Myocyte (in vitro differentiated cells): ENCODE measurements at regions not wholly inside any gene's neighbourhood (a gene's known extent, or its start where the extent isn't known, plus 50 kb on each side); places are given as distances from the start of the nearest gene placed in this dataset.
"Not testable (repeated sequence)": the region's sequence is repeated elsewhere in the genome, so short reads cannot be mapped to it uniquely, and the experiment has no call there.

Experiments used
- DNase-seq: peaks from one replicate; pipeline ENCODE4 v3.0.0-alpha.2; 2012; ENCODE audit warnings: low read depth

DNA sequence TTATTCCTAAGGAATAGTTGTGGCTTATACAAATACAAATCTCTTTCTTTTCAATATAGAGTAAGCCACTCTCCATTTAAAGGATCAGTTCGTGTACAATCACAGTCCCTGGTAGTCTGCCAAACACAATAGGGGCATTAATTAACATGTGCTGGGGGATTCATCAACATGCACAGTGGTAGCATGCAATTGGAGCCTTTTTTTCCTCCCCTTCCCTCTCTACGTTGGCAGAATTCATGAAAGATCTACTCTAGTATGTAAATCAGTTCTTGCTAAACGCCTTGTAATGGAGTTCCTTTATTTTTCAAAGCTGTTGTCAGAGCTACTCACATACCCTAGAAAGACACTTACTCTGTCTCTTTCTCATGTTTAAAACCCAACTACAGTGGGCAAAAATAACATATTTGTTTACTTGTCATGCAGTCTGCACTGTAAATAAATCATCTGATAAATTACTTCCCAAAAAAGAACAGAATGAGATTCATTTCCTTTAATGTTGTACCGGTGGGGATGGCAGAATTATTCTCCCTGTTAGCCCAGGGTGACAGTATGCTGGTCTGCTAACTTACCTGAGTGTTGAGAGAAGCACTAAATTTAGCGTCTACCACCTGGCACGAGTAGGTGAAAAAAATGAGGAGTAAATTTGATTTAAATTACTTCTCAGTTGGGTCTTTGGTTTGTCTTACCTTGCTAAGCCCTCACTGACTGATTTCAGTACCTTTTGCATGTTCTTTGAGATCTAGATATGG, 341.5 kb upstream of the CCNH start:
- no peak for DNase-seq

DNA sequence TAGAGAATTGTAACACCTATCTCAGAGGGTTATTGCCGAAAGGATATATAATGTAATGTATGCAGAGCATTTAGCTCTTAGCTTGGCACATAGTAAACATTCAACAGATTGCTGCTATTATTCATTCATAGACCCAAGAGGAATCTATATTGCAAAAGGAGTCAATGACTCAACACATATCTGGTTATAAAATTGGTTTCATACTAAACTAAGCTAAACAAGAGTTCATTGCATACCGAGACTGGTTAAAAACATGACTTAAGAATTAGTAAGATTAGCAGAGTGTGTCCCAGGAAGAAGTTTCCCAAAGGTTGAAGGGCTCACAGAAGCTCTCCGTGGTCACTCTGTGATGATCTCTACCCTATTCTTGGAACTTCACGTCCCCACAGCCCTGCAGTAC, 339.6 kb upstream of the CCNH start:
- DNase-seq: peak; percentile 1

DNA sequence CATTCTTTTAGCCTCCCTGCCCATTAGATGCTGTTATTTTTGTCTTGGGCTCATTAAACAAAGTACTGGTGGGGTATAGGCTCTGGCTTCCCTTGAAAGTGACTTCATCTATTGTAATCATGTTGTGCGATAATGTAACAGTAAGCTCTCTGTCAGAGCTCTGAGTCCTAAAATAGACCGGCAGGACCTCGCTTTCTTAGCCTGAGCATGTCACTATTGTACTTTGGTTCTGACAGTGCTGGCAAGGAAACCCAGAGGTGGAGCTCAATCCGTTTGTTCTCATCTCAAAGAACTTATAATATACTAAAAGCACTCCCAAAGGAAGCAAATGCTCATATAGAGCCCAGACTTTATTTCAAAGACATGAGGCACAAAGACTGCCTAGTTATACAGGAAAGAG, 339.1 kb upstream of the CCNH start:
- no peak for DNase-seq

DNA sequence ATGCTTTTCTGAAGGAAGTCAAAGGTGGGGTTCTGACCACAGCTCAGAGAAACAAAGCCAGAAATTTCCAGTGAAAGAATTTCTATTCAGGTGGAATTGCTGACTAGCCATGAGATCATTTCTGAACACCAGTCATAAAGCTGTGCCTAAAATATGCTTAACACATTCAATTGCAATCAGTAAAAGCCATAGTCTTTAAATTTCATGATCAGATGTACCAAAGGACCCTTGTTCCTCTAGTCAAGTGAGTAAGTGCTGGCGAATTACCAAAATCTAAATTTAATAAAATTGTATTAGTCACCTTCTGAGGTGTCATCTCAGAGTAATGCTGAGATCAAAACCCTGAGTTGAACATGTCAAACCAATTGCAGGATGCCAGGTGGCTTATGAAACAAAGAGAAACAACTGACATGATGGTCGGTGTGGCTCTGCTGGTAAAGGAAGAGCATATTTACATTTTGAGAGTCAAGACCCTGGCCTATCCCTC, 334.2 kb upstream of the CCNH start:
- no peak for DNase-seq

DNA sequence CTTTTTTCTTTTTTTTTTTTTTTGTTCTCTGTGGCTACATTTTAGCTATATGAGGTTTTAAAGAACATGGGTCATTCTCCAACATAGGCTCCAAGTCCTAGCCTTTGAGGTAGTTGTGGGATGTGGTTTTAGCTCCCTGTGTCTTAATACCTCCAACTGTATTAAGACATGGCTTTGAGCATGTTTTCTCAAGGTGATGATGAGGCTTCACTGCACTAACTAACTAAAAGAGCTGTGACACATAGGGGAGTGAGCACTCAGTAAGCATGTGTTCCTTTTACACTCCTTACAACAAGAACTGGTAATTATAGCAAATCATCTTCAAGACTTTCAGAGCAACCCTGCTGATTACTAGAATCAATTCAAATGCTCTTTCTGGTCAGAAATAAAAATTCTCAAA, 333.6 kb upstream of the CCNH start:
- DNase-seq: no peak

DNA sequence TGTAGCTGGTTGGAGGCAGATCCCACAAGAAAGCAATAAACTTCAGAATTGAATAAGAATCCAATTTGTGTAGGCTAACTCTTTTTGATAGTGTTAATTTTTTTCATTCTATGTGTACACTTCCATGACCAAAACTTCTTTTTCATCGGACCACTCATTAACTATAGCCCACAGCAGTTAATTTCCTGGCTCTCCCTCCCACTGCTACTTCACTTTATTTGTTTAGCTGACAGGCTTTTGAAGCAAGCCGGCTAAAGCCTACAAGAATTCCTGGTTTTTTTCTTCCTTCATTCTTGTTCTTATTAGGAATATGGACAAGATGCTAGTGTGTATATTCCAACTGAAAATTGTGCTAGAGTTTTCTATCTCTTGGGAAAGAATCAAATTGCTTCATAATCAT, 329.2 kb upstream of the CCNH start:
- no peak for DNase-seq

DNA sequence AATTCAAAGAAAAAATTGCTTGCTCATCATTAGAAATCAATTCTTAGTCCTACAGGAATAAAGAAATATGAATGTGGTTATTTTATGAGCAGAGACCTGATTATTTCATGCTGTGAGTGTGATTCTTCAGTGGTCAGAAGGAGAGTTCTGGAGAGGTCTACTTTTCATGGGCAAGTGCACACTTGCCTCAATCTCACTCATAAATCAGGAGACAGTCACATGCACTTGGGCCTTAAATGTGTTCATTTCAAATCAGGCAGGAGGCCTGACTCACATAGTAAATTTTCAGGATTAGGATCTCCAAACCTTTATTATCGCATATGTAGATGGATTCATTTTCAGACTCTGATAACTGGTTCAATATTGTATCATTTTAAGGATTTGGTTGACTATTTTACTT, 323.2 kb upstream of the CCNH start:
- DNase-seq: no peak

DNA sequence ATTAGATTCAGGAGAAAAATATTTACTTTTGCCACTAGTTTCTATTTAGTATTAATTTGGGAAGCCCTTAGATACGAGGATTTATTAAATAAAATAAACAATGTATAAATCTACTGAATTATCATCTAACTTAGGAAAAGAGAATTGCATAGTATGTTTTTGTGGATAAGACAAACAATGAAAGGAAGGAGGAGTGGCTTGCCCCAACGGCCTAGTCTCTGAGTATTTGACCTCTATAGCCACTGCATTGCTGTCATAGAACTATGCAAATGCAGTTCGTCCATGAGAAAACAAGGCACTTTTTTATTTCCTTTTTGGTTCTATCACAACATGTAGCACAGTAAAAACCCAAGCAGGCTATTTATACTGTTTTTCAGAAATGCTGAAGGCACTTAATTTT, 321.2 kb upstream of the CCNH start:
- no peak for DNase-seq

DNA sequence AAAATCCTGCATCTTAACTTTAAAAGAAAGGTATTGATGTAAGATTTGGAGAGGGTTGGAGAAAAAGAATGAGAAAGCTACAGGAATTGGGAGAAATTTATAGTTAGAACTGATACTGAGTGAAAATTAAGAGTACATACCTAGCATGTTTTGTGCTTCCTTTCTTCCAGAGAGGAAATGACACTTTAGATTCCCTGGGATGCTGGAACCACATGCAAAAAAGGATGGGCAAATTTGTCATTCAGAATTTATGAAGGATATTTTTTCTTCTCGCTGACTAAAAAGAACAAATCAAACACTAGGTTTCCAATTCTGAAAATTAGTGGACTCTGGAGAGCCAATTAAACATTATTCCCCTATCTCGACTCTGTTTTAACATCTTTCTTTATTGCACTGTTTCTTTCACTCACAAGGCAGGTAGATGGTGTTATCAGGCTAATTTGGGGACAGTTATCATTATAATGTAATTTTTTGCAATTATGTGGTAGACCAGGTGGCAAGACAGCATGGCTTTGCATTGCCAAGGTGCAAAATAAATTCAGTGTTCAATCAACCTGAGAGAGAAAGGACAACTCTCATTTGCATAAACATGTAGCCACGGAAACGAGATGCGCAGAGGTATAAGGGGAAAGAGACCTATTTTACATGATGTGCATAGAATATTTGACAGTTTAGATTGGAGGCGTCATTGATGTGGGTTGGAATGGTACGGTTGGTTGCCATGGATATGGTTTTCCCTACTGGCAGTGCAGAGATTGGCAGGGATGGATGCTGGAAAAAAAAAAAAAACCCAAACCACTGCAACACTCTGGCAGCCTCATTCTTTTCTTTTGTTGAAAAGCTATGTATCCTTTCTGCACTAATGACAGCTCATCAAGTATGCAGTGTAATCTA, 320.4 kb upstream of the CCNH start:
- no peak for DNase-seq

DNA sequence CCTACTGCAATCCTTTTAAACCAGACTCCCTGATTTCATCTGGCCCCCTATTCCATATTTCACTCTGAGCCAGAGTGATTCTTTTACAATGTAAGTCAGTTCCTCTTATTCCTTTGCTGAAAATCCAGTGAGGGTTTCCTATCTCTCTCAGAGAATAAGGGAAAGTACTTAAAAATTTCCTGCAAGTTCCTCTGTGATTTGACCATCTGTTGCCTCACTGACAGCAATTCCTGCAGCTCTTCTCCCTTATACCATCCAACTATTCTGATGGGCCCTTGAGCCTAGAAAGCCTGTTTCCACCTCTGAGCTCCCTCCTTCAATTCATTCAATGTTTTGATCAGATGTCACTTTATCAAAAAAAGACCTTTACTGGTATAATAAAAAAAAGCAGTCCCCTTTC, 317.1 kb upstream of the CCNH start:
- no peak for DNase-seq

DNA sequence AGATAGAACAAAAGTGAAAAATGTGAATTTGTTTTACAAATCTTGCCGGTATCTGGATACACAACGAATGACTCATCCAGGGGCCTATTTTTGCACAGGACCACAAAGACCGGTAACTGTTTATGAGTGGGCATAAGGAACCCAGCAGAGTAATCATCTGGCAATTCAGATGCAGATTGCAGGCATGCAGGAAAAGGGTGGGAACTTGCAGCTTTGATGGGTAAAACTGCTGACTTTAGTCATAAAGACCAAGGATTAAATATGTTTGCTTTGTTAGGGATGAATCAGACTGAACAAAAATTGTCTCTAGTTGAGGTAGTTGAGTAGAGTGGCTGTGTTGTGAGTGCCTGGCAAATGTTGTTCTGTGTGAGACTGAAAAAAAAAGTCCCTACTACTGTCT, 309.6 kb upstream of the CCNH start:
- no peak for DNase-seq

DNA sequence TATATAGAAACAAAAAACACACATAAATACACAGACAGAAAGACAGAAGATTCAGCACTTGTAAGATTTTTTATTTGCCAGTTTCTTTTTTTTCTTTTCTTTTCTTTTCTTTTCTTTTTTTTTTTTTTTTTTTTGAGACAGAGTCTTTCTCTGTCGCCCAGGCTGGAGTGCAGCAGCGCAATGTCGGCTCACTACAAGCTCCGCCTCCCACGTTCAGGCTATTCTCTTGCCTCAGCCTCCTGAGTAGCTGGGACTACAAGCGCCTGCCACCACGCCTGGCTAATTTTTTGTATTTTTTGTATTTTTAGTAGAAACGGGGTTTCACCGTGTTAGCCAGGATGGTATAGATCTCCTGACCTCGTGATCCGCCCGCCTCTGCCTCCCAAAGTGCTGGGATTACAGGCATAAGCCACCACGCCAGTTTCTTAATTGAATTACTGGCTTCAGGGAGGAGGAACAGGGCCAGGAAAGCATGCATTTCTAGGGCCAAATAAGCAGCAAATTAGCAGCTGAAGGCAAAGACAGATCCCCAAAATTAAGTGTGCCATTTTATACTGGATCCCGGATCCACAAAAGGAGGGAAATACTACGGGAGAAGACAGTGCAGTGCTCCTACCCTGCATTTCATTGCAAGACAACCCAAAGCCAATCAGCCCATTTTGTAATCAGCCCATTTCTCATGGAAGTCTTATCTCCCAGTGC, 305.6 kb upstream of the CCNH start:
- not testable (repeated sequence) for DNase-seq

DNA sequence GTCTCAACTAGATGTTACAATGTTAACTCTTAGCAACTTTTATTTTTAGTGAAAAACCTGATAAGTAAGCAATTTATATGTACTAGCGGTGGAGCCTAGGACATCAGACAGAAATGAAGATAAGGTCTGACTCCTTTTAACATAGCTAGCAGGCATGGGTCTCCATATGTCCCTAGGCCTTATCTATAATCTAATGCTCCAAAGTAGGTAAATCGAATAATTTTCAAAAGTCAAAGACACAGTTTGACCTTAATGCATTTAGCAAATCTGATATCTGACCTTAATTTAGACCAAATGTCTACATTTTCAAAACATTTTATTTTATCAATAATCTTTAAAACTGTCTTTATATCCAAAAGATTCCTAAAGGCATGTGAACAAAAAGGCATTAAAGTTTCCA, 305.0 kb upstream of the CCNH start:
- no peak for DNase-seq

DNA sequence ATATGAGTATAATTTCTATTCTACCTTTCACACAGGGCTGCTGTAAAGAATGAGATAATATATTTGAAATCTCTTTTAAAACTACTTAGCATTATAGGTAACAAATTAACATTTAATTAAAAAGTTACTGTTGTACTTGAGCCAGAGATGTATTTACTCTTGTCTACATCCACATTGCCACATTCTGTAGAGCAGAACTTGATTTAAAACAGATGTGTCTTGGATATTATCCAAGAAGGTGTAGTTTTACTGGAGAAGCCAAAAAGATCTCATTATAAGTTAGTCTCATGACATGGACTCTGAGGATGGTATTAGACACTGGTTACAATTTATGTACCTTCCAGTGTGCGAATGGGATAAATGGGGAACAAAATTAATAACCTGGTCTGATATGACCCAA, 293.1 kb upstream of the CCNH start:
- DNase-seq: no peak

DNA sequence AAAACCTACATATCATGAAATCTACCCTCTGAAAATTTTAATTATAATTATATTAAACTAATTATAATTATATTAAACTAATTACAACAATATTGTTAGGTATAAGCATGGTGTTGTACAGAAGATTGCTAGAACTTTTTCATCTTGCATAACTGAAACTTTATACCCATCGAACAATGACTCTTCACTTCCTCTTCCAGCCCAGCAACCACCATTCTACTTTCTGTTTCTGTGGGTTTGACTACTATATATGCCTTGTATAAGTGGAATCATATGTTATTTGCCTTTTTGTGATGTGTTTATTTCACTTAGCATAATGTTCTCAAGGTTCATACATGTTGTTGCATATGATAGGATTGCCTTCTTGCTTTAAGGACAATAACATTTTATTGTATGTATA, 274.2 kb upstream of the CCNH start:
- DNase-seq: no peak

DNA sequence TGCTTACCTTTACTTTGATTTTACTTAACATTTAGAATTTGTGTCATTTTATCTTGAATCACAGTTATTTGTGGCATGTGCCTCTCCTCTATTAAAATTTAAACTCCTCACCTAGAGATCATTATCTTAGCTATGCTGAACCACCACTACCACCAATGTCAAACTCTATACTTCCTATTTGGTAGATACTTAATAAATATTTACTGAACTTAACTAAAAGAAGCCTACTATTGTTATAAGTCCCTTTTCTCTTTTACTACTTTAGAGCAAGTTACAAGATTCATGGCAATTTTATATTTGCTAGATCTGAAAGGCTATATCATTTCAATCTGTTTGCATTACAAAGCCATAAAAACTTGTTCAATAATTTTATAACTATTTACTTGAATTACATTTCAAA, 273.3 kb upstream of the CCNH start:
- no peak for DNase-seq

DNA sequence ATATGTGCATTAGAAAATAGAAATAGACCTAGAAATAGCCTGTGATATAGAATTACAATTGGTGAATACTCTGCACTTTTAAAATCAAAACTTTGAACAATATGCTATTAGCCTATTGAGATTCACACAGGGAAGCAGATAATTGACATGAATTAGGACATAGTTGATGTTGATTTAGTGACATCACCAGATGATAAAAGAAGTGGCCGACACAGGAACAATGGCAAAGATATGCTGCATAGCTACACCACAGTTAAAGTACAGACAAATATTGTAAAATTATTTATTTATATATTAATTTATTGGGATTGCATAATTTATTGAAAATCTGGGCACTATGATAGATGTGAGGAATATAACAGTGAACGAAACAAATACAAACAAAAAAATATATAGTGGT, 261.5 kb upstream of the CCNH start:
- DNase-seq: no peak

DNA sequence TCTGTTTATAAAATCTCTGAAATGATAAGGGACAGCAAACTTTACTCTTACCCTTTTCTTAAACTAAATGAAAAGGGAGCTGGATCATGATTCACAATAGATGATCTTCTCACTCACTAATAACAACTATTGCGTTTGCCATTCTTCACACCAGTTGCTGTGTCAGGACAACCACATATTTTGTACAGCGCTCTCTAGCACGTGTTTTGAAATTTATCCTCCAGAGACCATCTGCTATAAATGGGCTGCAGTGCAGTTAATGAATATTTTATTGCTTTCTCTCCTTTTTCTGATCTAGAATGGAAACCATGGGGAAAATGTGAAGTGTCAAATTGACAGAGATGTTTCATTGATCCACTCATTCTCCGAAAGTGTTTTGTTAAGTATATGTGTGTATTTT, 258.4 kb upstream of the CCNH start:
- no peak for DNase-seq

DNA sequence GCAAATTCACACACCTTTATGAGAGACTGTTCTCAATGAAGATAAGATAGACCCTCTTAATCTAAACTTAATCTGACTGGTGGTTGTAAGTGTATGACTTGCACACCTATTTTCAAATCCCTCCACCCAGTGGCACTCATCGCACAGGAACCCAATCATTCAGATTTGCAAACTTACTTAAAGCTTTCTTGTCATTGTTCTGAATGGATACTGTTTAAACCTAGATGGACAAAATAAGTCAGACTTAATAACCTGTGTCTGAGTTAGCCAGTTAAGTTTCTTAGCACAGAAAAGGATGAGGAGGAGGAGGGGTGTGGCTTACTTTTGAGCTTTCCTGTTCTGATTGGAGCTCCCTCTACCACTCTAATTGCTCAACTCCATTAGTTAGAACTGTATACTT, 252.4 kb upstream of the CCNH start:
- DNase-seq: no peak

DNA sequence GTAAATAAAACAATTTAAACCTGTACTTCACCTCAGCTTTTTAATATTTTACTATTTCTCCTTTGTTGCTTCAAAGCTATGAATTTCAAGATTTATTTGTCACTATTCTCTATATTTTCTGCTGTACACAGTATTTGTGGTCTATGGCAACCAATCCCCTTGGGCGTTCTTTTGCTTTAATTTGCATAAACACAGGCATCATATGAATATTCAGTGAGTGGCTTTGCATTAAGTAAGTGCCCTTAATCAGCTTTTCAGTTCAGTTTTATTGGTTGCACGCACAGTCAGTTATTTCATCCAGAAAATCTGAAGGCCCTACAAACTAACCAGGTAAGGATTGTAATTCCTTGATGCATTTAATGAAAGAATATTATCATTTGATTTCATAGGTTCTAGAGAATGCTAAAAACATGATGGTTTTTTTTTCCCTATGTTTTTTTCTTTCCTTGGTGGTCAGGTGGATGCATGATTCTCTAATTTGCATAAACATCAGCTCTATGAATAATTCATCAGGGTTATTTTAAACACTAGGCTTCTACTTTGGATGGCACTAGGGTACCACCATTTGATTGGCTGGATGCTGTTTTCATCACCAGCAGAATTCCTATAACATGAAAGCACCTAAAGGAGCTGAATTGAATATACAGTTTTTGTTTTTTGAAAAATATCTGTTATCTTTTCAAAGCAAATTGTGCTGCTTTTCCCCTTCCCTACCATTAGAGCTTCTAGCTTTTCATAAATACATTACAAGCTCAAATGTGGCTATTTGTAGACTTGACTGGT, 249.2 kb upstream of the CCNH start:
- no peak for DNase-seq

DNA sequence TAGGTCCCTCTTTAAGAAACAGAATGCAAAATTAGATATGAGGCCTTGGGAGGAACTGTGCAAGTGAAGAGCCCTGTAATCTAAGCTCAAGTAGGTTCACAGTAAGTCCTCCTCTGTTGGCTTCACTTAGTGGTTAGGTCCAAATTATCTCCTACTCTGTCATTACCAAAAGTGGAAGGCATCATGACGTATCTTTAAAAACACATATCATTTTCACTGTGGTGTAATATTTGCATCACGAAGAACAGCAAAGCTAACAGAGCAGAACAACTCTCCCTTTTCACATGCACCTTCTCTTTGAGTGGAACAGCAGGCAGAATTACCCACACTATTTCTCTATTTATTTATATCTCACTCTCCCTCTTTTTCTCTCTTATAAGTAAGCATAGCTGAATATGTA, 240.5 kb upstream of the CCNH start:
- no peak for DNase-seq
